Central memory CD4-positive, alpha-beta T cell (primary cell): ENCODE measurements at regions not wholly inside any gene's neighbourhood (a gene's known extent, or its start where the extent isn't known, plus 50 kb on each side); places are given as distances from the start of the nearest gene placed in this dataset.

Experiments
- DNase-seq: peaks from one replicate; pipeline ENCODE4 v3.0.0; 2022

- no peak for DNase-seq
Measured at GRCh38 chr15:66848686-66849392, 146.8 kb downstream of the SMAD6 start.

GRCh38 chr15:66849393-66849745 lies 147.3 kb downstream of the SMAD6 start:
- DNase-seq = no peak

- DNase-seq = no peak
Measured at GRCh38 chr15:66849746-66850077, 147.7 kb downstream of the SMAD6 start.

- DNase-seq = no peak
Measured at GRCh38 chr15:66850078-66850991, 148.3 kb downstream of the SMAD6 start.

- no peak for DNase-seq
Measured at GRCh38 chr15:66850996-66851310, 148.9 kb downstream of the SMAD6 start.

- peak; percentile 40 for DNase-seq
Measured at GRCh38 chr15:66851311-66852063, 149.5 kb downstream of the SMAD6 start.

GRCh38 chr15:66852064-66852905 lies 150.2 kb downstream of the SMAD6 start:
- DNase-seq = no peak

- no peak for DNase-seq
Measured at GRCh38 chr15:66854012-66854965, 152.3 kb downstream of the SMAD6 start.

- DNase-seq = no peak
Measured at GRCh38 chr15:66855041-66855440, 153.0 kb downstream of the SMAD6 start.

GRCh38 chr15:66857694-66858093 lies 155.7 kb downstream of the SMAD6 start:
- DNase-seq = no peak

- DNase-seq = no peak
Measured at GRCh38 chr15:66858423-66859207, 156.6 kb downstream of the SMAD6 start.

- no peak for DNase-seq
Measured at GRCh38 chr15:66859688-66860253, 157.7 kb downstream of the SMAD6 start.

- DNase-seq = no peak
Measured at GRCh38 chr15:66860844-66861243, 158.8 kb downstream of the SMAD6 start.

GRCh38 chr15:66862111-66862939 lies 160.3 kb downstream of the SMAD6 start:
- DNase-seq = no peak

- peak; percentile 37 for DNase-seq
Measured at GRCh38 chr15:66862940-66863335, 160.9 kb downstream of the SMAD6 start.

- no peak for DNase-seq
Measured at GRCh38 chr15:66863390-66864085, 161.5 kb downstream of the SMAD6 start.

- DNase-seq = no peak
Measured at GRCh38 chr15:66864086-66864830, 162.2 kb downstream of the SMAD6 start.

- DNase-seq = no peak
Measured at GRCh38 chr15:66864871-66865281, 162.8 kb downstream of the SMAD6 start.
